Suppressor macrophage treated with lipopolysaccharide for 4 hours (primary cell): ENCODE measurements at regions not wholly inside any gene's neighbourhood (a gene's known extent, or its start where the extent isn't known, plus 50 kb on each side); places are given as distances from the start of the nearest gene placed in this dataset.
"Not testable (repeated sequence)": the region's sequence is repeated elsewhere in the genome, so short reads cannot be mapped to it uniquely, and the experiment has no call there.

ENCODE experiments used
- DNase-seq: peaks from one replicate; pipeline ENCODE4 v3.0.0-alpha.2; 2020

GRCh38 chr9:126057121-126057825, 269.4 kb upstream of the MVB12B start:
- DNase-seq: no peak

- DNase-seq: no peak
Measured at GRCh38 chr9:126058011-126058531, 268.6 kb upstream of the MVB12B start.

- no peak for DNase-seq
Measured at GRCh38 chr9:126058591-126058990, 268.0 kb upstream of the MVB12B start.

GRCh38 chr9:126061575-126061974, 265.1 kb upstream of the MVB12B start:
- DNase-seq: no peak

GRCh38 chr9:126062158-126062886, 264.3 kb upstream of the MVB12B start:
- no peak for DNase-seq

DNA sequence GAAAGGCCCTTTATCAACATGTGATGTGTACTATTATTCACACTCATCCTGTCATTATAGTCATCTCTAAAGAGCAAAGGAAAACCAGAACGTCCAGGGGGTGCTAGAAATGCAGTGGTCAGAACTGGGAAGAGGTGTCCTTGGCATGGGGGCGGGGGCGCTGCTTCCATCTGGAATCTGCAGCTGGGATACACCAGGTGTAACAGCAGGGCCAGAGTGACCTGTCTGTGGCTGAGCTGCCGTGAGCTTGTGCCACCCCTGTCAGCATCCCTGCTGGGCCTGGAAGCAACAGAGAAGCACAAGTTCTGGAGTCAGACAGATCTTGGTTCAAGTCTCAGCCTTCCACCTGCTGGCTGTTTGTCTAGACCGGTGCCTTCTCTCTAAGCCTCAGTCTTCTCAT, 263.3 kb upstream of the MVB12B start:
- DNase-seq: no peak

GRCh38 chr9:126066131-126066530, 260.5 kb upstream of the MVB12B start:
- no peak for DNase-seq

DNA sequence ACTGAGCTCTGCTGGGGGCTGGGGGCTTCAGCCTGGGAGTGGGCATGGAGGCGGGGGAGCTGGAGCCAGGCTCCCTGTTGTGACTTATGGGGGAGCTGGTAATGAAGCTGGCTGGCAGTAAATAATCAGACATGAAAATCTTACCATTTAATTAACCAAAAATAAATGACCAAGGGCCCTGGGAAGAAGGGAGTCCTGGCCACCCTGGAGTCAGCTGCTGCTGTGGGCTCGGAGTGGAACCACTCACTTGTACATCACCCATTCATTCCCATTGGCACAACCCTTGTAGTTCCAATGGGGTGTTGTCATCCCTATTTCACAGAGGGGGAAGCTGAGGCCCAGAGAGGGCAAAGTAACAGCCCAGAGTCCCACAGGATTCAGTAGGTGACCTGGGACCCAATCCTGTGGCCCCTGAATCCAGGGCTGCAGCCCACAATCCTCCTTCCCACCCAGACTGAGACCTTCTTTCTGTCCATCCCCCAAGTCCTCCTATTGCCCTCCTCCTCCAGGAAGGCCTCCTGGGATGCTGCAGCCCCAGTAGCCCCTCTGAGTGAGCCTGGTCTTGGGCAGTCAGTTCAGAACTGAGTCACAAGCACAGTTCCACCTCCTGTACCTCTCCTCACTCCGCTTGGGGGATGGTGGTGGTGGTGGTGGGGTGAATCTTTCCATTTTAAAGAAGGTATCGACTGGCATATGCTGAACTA, 259.4 kb upstream of the MVB12B start:
- no peak for DNase-seq

GRCh38 chr9:126068534-126069230, 257.9 kb upstream of the MVB12B start:
- no peak for DNase-seq

GRCh38 chr9:126069400-126069955, 257.2 kb upstream of the MVB12B start:
- DNase-seq: no peak

- DNase-seq: no peak
Measured at GRCh38 chr9:126070058-126070655, 256.5 kb upstream of the MVB12B start.

GRCh38 chr9:126071076-126071750, 255.4 kb upstream of the MVB12B start:
- DNase-seq: no peak

DNA sequence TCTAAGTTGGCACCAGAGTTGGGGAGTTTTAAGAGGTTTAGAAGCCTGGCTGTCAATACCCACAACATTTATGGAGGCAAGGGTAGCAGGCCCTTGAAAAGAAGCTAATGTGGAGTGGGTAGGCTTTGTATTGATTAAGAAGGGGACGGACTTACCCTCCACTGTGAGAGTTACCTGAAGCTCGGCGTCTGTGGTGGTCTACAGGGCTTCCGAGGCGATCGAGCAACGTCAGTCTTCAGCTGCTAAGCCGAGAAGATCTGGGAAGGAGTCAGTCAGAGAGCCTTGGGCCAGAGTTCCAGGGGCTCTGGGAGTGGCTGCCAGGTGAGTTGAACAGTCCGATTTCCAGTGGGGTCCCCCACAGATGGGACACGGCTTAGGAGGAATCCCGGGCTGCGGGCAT, 249.0 kb upstream of the MVB12B start:
- DNase-seq: not testable (repeated sequence)

DNA sequence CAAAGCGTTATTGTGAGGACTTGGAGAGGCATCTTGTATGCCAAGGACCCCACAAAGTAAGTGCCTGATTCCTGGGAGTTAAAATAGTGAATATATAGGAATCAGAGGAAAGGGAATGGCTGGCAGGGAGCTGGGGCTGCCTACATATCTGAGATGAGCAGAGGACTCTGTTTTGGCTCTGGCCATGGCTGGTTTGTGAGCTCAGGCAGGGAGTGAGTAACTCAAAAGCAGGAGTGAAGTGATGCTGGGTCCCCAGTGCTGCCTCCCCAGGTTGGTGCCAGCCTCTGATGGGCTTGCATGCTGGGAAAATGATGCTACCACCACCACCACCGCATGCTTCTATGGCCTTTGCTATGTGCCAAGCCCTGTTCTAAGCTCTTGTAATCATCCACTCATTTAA, 246.0 kb upstream of the MVB12B start:
- DNase-seq: no peak

GRCh38 chr9:126081746-126082145, 244.9 kb upstream of the MVB12B start:
- no peak for DNase-seq

GRCh38 chr9:126084008-126084407, 242.6 kb upstream of the MVB12B start:
- no peak for DNase-seq

DNA sequence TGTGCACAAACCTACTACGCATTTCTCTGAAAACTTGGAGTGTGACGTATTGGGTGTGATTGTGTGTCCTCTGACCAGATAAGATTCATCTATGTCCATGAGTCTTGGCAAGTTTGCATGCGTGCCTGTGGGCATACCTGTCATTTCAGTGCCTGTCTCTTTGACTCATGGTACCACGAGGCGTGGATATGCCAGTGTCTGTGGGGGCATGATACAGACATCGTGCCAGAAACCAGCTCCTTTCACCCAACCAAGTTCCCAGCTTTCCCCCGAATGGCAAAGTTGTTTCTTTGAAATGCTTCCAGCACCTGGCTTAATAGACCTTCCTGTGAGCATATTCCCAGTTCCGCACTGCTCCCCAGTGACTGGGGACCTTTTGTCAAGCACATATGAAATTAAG, 241.9 kb upstream of the MVB12B start:
- no peak for DNase-seq

DNA sequence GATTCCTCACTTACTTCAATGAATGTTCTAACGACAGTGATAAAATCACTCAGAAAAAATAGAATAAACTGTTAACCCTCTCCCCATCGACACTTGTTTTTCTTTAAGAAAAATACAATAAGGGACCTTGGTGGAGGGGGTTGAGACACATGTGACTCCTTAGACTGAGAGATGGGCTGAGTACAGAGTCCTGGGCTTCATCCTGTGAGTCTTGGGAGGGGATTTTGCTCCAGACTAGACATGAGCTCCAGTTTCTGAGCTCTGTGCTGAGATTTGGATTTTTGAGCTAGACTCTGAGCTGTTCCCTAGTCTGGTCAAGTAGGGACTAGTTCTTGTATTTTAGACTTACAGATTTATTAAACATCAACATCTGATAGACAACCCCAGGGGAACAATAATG, 241.5 kb upstream of the MVB12B start:
- DNase-seq: no peak

DNA sequence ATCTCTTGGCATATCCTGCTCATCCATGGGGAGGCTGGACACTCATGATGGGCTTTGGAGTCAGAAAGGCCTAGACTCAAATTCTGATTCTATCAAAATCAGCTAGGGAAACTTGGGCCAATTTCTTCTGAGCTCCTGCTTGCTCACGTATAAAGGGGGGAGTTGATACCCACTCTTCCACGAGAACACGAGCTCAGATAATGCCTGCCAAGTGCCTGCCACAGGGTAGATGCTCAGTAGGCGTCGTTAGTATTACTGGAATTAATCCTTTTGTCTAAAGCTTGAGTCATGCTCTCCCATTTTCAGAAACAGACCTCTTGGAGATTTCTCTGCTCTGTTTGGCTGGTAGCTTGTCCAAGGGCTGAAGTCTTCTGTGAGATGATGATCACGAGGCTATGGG, 238.3 kb upstream of the MVB12B start:
- no peak for DNase-seq

DNA sequence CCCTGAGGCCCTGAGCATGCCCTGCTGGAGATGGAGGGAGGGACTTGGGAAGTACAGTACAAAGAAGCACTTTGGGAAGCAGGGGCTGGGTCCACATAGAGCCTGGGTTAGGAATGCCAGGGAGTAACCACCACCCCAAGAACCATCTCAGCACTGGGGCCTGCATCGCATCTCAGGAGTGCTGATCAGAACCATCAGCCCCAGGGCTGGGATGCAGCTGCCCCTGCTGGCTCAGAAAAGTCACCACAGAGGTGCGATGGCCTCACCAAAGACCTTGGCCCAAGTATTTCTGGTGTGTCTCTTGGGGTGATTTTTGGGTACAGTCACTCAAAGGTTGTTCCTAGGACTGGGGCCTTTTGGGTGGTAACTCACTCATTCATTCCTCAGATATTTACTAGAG, 236.8 kb upstream of the MVB12B start:
- DNase-seq: no peak

DNA sequence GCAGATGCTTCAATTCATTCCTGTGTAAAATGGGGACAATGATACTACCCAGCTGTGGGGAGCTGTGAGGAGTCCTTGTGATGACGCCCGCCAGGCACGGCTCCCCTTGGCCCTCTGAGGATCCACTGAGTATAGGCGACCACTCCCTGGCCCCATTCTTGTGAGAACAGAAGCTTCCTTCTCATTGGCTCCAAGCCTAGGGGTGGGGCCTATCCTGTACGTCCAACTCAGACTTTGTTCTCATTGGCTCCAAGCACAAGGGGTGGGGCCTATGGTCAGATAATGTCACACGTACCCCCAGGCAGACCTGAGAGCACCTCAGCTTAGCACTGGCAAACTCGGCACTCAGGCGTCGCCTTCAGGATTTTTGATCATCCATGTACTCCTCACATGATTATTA, 232.9 kb upstream of the MVB12B start:
- no peak for DNase-seq
